Immature natural killer cell (primary cell): ENCODE measurements at regions not wholly inside any gene's neighbourhood (a gene's known extent, or its start where the extent isn't known, plus 50 kb on each side); places are given as distances from the start of the nearest gene placed in this dataset.

Experiments
- DNase-seq, 3 donors: peaks; one replicate each; pipeline ENCODE4 v3.0.0; 2022; ENCODE audit warnings: mixed read lengths in 1 of 3
- H3K27ac Mint-ChIP-seq, 6 donors: one replicate each; pipeline ENCODE4 v1.8.0; 2020; ENCODE audit warnings: mixed read lengths in 6 of 6, mild to moderate bottlenecking in 5 of 6, inconsistent platforms in 4 of 6, moderate library complexity in 3 of 6
- H3K27me3 Mint-ChIP-seq, 3 donors: one replicate each; pipeline ENCODE4 v1.8.0; 2020 to 2021; ENCODE audit warnings: low read depth in 3 of 3, mild to moderate bottlenecking in 3 of 3, mixed read lengths in 3 of 3, moderate library complexity in 3 of 3, inconsistent platforms in 1 of 3
- H3K36me3 Mint-ChIP-seq, 3 donors: one replicate each; pipeline ENCODE4 v1.8.0; 2020; ENCODE audit warnings: mixed read lengths in 3 of 3, inconsistent platforms in 2 of 3, mild to moderate bottlenecking in 2 of 3
- H3K4me1 Mint-ChIP-seq, 2 donors: one replicate each; pipeline ENCODE4 v1.8.0; 2020; ENCODE audit warnings: inconsistent platforms in 2 of 2, mild to moderate bottlenecking in 2 of 2, mixed read lengths in 2 of 2, moderate library complexity in 1 of 2
- H3K4me3 Mint-ChIP-seq, 5 donors: one replicate each; pipeline ENCODE4 v1.8.0; 2020; ENCODE audit warnings: mild to moderate bottlenecking in 5 of 5, mixed read lengths in 5 of 5, inconsistent platforms in 3 of 5, moderate library complexity in 3 of 5
- H3K9me3 Mint-ChIP-seq, 6 donors: one replicate each; pipeline ENCODE4 v1.8.0; 2020; ENCODE audit warnings: mild to moderate bottlenecking in 6 of 6, mixed read lengths in 6 of 6, inconsistent platforms in 4 of 6, moderate library complexity in 3 of 6

DNA sequence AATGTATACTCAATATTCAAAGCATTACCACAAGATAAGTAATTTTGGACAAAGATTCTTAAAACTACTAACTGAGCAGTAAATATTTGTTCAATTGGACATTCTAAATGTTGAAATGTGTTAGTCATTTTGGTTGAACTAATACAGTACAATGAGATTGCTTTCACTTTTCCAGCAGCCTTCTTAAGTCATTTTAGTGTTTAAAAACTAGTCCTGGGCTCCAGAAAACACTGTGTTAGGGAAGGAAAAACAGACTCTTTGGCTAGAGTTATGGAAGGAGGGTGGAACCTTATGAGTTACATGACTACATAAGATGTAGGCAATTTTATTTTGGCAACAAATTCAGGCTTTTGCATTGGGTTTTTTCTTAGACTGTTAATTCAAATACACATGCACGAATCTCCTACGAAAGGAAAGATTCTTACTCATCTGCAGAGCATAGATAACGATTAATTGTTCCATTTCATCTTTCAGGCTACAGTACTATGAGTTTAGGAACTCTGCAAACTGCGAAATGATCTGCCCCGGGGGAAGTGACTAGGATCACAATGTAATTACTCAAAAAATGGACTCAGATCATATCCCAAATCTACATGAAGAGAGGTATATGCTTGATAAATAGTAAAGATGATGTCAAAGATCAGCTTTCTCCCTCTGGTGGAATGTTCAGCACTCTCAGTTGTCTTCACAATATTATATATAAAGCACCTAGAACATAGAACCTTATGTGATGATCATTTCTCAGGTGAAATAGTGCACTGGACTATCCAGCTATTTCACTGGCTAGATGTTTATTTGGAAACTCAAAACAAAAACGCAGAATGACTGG lies 492.8 kb upstream of the MDFIC2 start:
- Mint-ChIP-seq H3K27ac (no peak overlapping the region), H3K9me3 (peaks cover 0 to 5% (median 0%) of the 10 kb centered on the region in 6 donors), H3K36me3 (no peaks in the 10 kb centered on the region), H3K4me1 (no peaks in the 10 kb centered on the region), H3K4me3 (no peak overlapping the region), H3K27me3 (peaks cover 0 to 12% (median 3%) of the 10 kb centered on the region in 3 donors)
- DNase-seq: no peak

DNA sequence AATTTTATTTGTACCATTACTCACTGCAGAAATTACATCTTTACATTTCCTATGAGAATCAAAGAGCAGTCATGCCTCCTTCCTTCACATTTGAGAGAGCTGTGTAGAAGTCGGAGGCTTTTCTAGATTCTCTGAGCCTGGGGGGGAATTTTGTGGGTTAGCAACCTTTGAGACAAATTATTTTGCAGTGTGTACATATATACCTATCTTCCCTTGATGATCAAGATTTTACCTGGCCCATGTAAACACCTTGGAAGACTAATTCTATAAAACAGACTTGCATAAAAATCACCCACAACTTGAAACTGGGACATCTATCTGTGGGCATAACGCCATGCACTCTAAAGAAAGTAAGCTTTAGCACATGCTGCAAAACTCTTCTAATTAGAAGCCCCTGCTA lies 491.5 kb upstream of the MDFIC2 start:
- no peak for DNase-seq
- Mint-ChIP-seq H3K9me3 (peaks cover 0 to 3% (median 0%) of the 10 kb centered on the region in 6 donors), H3K36me3 (no peaks in the 10 kb centered on the region)

DNA sequence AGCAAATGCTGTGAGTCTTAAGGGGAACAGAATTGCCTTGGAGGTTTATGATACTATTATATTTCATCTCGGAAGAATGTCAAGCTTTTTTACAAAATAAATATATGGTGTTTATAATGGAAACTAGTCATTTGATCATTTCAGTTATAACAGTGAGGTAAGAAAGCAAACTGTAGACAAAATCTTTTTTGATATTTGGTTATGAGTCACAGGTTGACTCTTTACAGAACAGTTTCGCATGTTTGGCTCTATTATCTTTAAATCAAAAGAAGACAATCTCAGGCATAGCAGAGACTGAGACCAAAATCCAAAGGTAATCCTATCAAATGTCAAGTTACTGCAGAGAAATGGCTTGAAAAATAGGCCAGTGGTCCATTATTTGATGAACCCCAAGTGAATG lies 490.9 kb upstream of the MDFIC2 start:
- Mint-ChIP-seq H3K9me3 (peaks cover 0 to 2% (median 0%) of the 10 kb centered on the region in 6 donors), H3K27me3 (peaks cover 0 to 16% (median 3%) of the 10 kb centered on the region in 3 donors), H3K27ac (no peak overlapping the region), H3K36me3 (no peaks in the 10 kb centered on the region), H3K4me3 (no peak overlapping the region), H3K4me1 (no peaks in the 10 kb centered on the region)
- DNase-seq: no peak

More for the DNA sequence above, 491.5 kb upstream of the MDFIC2 start:
- Mint-ChIP-seq H3K4me1 (no peaks in the 10 kb centered on the region), H3K27me3 (peaks cover 0 to 16% (median 3%) of the 10 kb centered on the region in 3 donors), H3K4me3 (no peak overlapping the region), H3K27ac (no peak overlapping the region)

DNA sequence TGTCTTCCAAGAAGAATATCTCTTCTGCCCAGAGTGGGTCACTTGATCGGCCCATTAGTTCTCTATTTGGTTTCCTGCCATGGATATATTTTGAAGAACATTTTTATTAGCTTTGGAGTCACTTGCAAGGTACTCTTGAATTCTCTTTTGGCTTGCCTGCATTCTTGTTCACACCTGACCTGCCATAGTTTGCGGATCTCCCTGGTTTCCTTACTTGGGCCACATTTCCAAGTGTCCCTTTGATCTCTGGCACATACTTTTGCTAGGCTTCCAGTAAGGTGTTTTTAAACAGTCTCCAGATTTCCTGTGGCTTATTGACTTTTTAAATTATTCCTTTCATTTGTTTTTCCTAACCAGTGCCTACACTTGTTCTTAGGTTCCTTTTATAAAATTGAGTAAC lies 488.5 kb upstream of the MDFIC2 start:
- no peaks in the 10 kb centered on the region for H3K4me1 Mint-ChIP-seq
- peaks cover 0 to 2% (median 0%) of the 10 kb centered on the region in 6 donors for H3K9me3 Mint-ChIP-seq
- H3K27me3 Mint-ChIP-seq: peaks cover 0 to 18% (median 4%) of the 10 kb centered on the region in 3 donors
- no peak overlapping the region for H3K4me3 Mint-ChIP-seq
- H3K36me3 Mint-ChIP-seq: no peaks in the 10 kb centered on the region
- DNase-seq: no peak
- no peak overlapping the region for H3K27ac Mint-ChIP-seq

DNA sequence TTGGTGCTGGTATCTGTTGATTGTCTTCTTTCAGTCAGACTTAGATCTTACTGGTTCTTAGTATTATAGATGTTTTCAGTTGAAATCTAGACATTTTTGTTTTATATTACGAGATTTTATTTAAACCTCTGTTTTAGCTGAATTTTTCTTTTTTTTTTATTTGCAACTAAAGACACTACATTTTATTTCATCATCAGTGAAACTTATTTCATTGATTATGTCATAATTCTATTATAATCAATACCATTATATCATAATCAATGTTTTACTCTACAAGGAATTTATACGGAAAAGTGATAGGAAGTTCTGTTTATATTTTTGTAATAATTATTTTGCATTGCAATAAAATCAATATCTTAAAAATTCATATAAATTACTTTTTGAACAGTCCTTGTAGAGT lies 477.4 kb upstream of the MDFIC2 start:
- H3K27me3 Mint-ChIP-seq: peaks cover 0 to 15% (median 0%) of the 10 kb centered on the region in 3 donors
- no peak for DNase-seq
- H3K27ac Mint-ChIP-seq: no peak overlapping the region
- no peaks in the 10 kb centered on the region for H3K4me1 Mint-ChIP-seq
- H3K9me3 Mint-ChIP-seq: peaks cover 0 to 4% (median 0%) of the 10 kb centered on the region in 6 donors
- H3K36me3 Mint-ChIP-seq: no peaks in the 10 kb centered on the region
- no peak overlapping the region for H3K4me3 Mint-ChIP-seq

DNA sequence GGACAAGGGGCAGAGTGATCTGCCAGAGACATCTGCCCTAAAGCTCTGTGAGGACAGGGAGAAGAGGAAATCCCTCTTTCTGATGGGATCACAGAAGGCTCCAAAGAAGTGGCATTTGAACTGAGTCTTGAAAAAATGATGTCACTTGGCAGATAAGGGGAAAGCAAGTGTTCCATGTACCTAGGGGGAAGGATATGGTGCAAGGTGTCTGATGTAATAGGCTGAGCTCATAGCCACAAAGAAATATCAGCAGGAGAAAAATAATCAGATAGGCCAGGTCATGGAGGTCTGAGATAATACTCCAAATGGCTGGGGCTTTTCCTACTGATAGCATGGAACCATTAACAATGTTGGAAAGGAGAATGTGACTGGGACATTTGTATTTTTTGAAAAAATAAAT lies 468.4 kb upstream of the MDFIC2 start:
- Mint-ChIP-seq H3K9me3 (no peaks in the 10 kb centered on the region), H3K27ac (no peak overlapping the region), H3K4me1 (no peaks in the 10 kb centered on the region), H3K4me3 (no peak overlapping the region), H3K36me3 (no peaks in the 10 kb centered on the region), H3K27me3 (peaks cover 0 to 7% (median 0%) of the 10 kb centered on the region in 3 donors)
- no peak for DNase-seq

DNA sequence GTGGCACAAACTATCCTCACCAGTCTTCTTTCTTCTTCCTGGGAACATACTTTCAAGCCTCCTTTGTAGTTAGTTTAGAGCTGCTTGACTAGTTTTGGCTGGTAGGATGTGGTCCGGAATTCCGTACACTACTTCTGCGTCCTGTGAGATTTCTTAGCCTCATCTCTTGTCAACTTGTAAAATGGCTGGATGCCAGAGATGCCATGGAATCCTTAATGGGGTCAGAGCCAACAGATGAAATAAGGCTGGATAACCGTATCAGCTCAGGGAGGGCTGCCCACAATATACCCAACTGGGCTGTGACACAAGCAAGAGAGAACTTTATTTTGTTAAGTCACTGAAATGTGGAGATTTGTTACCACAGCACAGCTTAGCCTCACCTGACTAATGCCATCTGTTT lies 466.9 kb upstream of the MDFIC2 start:
- Mint-ChIP-seq H3K36me3 (no peaks in the 10 kb centered on the region), H3K27me3 (peaks cover 0 to 7% (median 3%) of the 10 kb centered on the region in 3 donors), H3K4me3 (no peak overlapping the region), H3K9me3 (peaks cover 0 to 4% (median 0%) of the 10 kb centered on the region in 6 donors), H3K27ac (no peak overlapping the region), H3K4me1 (no peaks in the 10 kb centered on the region)
- no peak for DNase-seq

DNA sequence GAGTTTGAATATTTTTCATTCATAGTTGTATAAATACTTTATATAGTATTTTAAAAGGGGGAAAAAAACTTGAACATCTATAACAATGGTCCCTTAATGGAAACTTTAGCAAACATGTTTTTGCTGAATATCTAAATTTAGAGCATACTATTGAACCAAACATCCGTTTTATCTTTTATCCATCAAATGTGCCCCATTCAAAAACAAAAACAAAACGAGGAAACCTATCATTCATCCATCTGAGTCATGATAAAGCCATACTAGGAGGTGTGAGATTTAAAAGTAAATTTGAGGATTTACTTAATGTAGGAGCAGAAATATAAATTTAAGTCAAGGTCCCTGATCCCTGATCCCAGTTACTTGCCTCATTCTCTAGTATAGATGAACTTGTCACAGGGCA lies 463.6 kb upstream of the MDFIC2 start:
- Mint-ChIP-seq H3K27ac (no peak overlapping the region), H3K36me3 (no peaks in the 10 kb centered on the region), H3K27me3 (peaks cover 0 to 7% (median 3%) of the 10 kb centered on the region in 3 donors), H3K9me3 (peaks cover 0 to 4% (median 0%) of the 10 kb centered on the region in 6 donors), H3K4me1 (no peaks in the 10 kb centered on the region), H3K4me3 (no peak overlapping the region)
- no peak for DNase-seq

DNA sequence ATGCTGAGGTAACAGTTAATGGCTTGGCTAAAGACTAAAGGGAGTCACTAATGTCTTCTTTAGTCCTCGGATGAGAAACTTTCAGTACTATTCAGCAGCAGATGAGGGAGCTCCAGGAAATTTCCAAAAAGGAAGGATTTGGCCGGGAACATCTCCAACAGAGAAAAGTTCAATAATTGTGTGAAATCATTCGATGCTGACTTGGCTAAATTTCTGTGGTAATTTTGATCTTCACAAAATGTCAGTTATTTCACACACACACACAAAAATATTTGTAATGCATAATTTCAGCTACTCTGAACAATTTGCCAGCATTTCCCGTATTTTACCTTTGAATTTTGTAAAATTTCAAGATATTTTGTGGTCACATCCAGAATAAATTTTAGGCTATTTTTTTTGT lies 462.8 kb upstream of the MDFIC2 start:
- no peak for DNase-seq
- no peaks in the 10 kb centered on the region for H3K36me3 Mint-ChIP-seq
- H3K4me3 Mint-ChIP-seq: no peak overlapping the region
- peaks cover 0 to 7% (median 3%) of the 10 kb centered on the region in 3 donors for H3K27me3 Mint-ChIP-seq
- no peaks in the 10 kb centered on the region for H3K4me1 Mint-ChIP-seq
- H3K27ac Mint-ChIP-seq: no peak overlapping the region
- H3K9me3 Mint-ChIP-seq: peaks cover 0 to 4% (median 0%) of the 10 kb centered on the region in 6 donors

DNA sequence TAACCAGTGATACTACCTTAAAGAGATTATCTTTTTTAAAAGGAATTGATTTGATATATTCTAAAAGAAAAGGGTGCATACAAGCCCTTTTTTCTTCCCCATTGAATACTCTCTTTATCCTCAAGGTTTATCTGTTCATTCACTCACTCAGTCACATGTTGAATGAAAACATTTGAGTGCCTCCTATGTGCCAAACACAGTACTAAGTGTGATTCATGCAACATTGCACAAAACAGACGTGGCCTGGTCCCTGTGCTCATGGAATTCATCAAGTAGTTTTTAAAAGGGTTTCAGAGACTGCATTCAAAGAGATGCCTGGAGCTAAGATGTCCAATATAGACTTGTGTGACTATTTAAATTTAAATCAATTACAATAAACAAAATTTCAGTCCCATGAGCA lies 462.2 kb upstream of the MDFIC2 start:
- no peak for DNase-seq
- no peaks in the 10 kb centered on the region for H3K36me3 Mint-ChIP-seq
- no peak overlapping the region for H3K27ac Mint-ChIP-seq
- H3K27me3 Mint-ChIP-seq: peaks cover 0 to 7% (median 3%) of the 10 kb centered on the region in 3 donors
- H3K4me3 Mint-ChIP-seq: no peak overlapping the region
- H3K9me3 Mint-ChIP-seq: peaks cover 0 to 4% (median 0%) of the 10 kb centered on the region in 6 donors
- H3K4me1 Mint-ChIP-seq: no peaks in the 10 kb centered on the region

DNA sequence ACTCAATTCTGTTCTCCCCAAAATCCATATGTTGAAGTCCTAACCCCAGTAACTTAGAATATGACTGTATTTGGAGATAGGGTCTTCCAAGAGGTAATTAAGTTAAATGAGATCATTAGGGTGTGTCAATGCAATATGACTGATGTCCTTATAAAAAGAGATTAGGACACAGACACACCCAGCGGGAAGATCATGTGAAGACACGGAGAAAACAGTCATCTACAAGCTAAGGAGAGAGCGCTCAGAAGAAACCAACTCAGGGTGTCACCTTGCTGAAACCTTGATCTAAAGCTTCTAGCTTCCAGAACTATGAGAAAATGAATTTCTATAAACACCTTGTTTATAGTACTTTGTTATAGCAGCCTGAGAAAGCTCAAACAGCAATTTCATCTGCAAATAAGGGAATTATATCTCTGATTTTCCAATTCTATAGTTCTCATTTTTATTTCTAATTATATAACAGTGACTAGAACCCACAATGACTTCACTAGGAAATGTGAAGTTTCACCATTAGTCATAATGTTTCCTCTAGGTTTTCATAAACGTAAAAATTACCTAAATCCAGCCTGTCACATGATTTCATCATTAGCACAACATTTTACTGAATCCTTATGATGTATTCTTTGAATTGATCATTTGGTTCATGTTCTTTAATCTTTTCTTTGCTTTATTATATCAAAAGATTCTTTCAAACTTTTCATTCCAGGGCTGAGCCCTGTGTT lies 459.1 kb upstream of the MDFIC2 start:
- no peak overlapping the region for H3K4me3 Mint-ChIP-seq
- H3K36me3 Mint-ChIP-seq: no peaks in the 10 kb centered on the region
- H3K27me3 Mint-ChIP-seq: peaks cover 0 to 3% (median 0%) of the 10 kb centered on the region in 3 donors
- H3K9me3 Mint-ChIP-seq: peaks cover 0 to 6% (median 0%) of the 10 kb centered on the region in 6 donors
- no peak overlapping the region for H3K27ac Mint-ChIP-seq
- H3K4me1 Mint-ChIP-seq: no peaks in the 10 kb centered on the region
- no peak for DNase-seq

DNA sequence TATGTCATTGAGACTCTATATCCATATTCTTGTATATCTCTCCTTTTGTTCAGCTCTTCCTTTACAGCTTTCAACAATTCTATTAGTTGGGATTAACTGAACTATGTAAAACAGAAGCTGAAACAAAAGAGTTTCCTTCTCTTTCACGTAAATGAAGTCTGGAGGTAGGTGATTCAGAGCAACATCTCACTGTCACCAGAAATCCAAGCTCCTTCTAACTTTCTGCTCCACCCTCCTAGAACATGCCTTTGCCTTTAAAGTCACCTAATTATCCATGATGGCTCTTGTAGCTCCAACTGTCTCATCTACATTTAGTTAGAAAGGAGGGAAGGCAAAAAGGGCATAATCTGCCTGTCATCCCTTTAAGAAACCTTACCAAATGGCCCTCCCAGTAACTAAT lies 458.2 kb upstream of the MDFIC2 start:
- Mint-ChIP-seq H3K36me3 (no peaks in the 10 kb centered on the region), H3K4me1 (no peaks in the 10 kb centered on the region), H3K27ac (no peak overlapping the region)

DNA sequence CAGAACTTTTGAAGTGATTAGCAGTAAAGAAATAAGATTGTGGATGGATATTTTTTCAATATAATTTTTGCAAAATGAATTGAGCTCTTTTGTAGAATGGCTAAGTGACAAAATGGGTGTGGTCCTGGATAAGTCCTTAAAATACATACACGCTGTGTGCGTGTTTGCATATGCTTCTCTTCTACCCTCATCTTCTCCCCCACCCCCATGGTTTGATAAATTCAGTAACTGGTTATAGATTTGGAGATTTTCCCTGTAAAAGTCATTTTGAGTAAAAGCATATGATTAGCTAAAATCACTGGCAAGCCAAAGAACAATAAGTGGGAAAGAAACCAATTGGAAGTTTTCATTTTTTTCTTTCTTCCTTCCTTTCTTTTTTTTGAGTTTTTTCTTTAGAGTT lies 453.9 kb upstream of the MDFIC2 start:
- Mint-ChIP-seq H3K27me3 (no peaks in the 10 kb centered on the region), H3K36me3 (no peaks in the 10 kb centered on the region), H3K27ac (no peak overlapping the region), H3K4me1 (no peaks in the 10 kb centered on the region), H3K4me3 (no peak overlapping the region), H3K9me3 (peaks cover 0 to 5% (median 0%) of the 10 kb centered on the region in 6 donors)
- no peak for DNase-seq

More for the DNA sequence above, 458.2 kb upstream of the MDFIC2 start:
- no peak for DNase-seq
- peaks cover 0 to 3% (median 0%) of the 10 kb centered on the region in 3 donors for H3K27me3 Mint-ChIP-seq
- H3K9me3 Mint-ChIP-seq: peaks cover 0 to 9% (median 0%) of the 10 kb centered on the region in 6 donors
- no peak overlapping the region for H3K4me3 Mint-ChIP-seq

DNA sequence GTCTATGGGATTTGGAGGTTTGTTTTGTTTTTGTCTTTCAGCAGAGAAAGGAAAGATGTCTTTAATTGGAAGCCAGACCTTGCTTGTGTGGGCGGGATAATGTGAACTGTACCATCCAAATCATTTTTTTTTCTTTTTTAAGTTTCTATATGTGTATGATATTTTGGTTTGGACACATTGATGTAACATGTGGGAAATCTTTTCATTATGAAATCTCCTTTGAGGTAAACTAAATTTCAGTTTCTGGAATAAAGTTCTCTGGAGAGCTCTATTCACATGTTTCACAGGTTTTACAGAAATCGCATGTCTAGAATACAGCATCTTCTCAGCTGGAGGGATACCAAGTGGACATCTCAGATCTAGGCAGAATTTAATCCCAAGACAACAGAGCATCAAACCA lies 451.5 kb upstream of the MDFIC2 start:
- Mint-ChIP-seq H3K9me3 (peaks cover 0 to 5% (median 0%) of the 10 kb centered on the region in 6 donors), H3K4me3 (no peak overlapping the region), H3K36me3 (no peaks in the 10 kb centered on the region), H3K4me1 (no peaks in the 10 kb centered on the region), H3K27me3 (no peaks in the 10 kb centered on the region), H3K27ac (no peak overlapping the region)
- no peak for DNase-seq
